ENCODE measurements at regions not wholly inside any gene's neighbourhood (a gene's known extent, or its start where the extent isn't known, plus 50 kb on each side); places are given as distances from the start of the nearest gene placed in this dataset.
"Not testable (repeated sequence)": the region's sequence is repeated elsewhere in the genome, so short reads cannot be mapped to it uniquely, and the experiment has no call there.

DNA sequence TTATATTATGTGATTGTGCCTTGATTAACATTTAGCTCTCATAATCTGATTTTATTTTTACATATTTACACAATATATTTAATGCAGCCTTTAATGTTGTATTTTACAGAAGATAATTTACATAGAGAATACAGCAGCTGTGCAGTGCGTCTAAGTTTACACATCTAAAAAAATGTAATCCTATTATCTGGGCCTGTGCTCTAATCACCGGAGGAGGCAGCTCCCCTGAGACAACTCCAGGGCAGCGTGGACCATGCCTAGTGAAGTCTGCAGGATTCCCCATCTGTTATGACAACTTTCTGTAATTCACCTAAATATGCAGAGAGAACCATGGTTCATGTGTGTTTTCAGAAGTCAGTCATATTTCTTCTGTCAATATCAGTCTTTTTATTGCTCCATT is 1149.3 kb downstream of the TMEM121 start:
- TF ChIP-seq, protein P1, sequence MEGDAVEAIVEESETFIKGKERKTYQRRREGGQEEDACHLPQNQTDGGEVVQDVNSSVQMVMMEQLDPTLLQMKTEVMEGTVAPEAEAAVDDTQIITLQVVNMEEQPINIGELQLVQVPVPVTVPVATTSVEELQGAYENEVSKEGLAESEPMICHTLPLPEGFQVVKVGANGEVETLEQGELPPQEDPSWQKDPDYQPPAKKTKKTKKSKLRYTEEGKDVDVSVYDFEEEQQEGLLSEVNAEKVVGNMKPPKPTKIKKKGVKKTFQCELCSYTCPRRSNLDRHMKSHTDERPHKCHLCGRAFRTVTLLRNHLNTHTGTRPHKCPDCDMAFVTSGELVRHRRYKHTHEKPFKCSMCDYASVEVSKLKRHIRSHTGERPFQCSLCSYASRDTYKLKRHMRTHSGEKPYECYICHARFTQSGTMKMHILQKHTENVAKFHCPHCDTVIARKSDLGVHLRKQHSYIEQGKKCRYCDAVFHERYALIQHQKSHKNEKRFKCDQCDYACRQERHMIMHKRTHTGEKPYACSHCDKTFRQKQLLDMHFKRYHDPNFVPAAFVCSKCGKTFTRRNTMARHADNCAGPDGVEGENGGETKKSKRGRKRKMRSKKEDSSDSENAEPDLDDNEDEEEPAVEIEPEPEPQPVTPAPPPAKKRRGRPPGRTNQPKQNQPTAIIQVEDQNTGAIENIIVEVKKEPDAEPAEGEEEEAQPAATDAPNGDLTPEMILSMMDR (IDR thresholded peaks at IDR 0.05), result not testable (repeated sequence)
- not testable (repeated sequence) for TF ChIP-seq EP300 (IDR thresholded peaks at IDR 0.05; ENCODE audit: low read depth)
